Keratinocyte (primary cell): ENCODE measurements at regions not wholly inside any gene's neighbourhood (a gene's known extent, or its start where the extent isn't known, plus 50 kb on each side); places are given as distances from the start of the nearest gene placed in this dataset.

Experiments used
- EZH2 ChIP-seq: IDR thresholded peaks from one replicate; pipeline ENCODE4 v1.6.1; 2012; ENCODE audit warnings: inconsistent platforms, mild to moderate bottlenecking, low read length, moderate library complexity
- TF ChIP-seq, protein P1 (sequence below), 3 experiments: IDR thresholded peaks in 1 of 3; conservative IDR thresholded peaks in 1 of 3; optimal IDR thresholded peaks in 1 of 3; 2 replicates in 2 of 3; 3 replicates in 1 of 3; pipeline versions ENCODE3 to v1.5.1; 2011; ENCODE audit warnings: low read length in 3 of 3, mild to moderate bottlenecking in 3 of 3, moderate library complexity in 2 of 3, control low read depth in 1 of 3, inconsistent platforms in 1 of 3; ENCODE audit not compliant: insufficient read depth in 2 of 3; ENCODE audit errors: extremely low read depth in 1 of 3

DNA sequence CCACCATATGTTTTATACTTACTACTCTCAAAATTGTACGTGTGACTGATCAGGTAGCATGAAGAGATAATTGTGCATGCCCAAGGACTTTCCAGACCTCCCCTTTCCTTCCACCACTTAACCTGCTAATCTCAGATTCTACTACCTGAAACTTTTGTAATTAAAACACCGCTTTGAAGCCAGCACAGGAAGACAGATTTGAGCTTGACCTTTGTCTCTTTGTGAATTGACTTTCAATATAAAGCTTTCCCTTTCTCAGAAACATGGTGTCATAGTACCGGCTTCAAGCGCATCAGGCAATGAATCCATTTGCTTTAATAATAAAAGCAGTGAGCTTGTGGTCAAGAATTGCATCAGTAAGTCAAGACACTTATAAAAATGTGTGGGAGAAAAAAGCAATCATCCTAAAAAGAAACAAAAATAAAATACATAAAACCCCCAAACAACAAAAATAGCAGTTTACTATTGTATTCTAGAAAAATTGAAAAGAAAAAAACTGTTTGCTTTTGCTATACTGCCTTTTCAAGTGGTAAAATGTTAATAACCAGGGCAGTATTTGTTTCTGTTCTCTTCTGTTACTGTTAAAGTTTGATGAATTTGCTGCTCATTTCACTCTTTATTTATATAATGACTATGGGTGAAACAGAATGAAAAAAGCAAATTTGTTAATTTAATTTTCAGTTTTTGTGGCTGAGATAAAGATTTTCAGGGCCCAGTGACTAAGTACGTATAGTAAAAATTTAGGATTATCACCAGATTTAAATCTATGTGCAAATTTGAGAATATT lies 2075.3 kb downstream of the PCDH9 start:
- TF ChIP-seq, protein P1, sequence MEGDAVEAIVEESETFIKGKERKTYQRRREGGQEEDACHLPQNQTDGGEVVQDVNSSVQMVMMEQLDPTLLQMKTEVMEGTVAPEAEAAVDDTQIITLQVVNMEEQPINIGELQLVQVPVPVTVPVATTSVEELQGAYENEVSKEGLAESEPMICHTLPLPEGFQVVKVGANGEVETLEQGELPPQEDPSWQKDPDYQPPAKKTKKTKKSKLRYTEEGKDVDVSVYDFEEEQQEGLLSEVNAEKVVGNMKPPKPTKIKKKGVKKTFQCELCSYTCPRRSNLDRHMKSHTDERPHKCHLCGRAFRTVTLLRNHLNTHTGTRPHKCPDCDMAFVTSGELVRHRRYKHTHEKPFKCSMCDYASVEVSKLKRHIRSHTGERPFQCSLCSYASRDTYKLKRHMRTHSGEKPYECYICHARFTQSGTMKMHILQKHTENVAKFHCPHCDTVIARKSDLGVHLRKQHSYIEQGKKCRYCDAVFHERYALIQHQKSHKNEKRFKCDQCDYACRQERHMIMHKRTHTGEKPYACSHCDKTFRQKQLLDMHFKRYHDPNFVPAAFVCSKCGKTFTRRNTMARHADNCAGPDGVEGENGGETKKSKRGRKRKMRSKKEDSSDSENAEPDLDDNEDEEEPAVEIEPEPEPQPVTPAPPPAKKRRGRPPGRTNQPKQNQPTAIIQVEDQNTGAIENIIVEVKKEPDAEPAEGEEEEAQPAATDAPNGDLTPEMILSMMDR (optimal IDR thresholded peaks at IDR 0.05 in 1 of 3, IDR thresholded peaks at IDR 0.05 in 1 of 3, conservative IDR thresholded peaks at IDR 0.05 in 1 of 3; ENCODE audit: extremely low read depth in 1 of 3, insufficient read depth in 2 of 3, low read length in 3 of 3), result no peak
- no peak for TF ChIP-seq EZH2
